Amniotic stem cell (primary cell): ENCODE measurements at regions not wholly inside any gene's neighbourhood (a gene's known extent, or its start where the extent isn't known, plus 50 kb on each side); places are given as distances from the start of the nearest gene placed in this dataset.

Experiments used
- DNase-seq: peaks from one replicate; lab custom pipeline; 2025; lab: John Stamatoyannopoulos, UW

DNA sequence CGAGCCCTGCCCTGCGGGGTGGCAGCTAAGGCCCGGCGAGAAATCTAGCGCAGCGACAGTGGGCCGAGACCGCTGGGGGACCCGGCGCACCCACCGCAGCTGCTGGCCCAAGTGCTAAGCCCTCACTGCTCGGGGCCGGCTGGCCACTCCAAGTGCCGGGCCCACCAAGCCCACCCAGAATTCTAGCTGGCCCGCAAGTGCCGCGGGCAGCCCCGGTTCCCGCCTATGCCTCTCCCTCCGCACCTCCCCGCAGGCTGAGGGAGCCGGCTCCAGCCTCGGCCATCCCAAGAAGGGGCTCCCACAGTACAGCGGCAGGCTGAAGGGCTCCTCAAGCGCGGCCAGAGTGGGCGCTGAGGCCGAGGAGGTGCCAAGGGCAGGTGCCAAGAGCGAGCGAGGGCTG lies 55.2 kb upstream of the RND3 start:
- no peak for DNase-seq

DNA sequence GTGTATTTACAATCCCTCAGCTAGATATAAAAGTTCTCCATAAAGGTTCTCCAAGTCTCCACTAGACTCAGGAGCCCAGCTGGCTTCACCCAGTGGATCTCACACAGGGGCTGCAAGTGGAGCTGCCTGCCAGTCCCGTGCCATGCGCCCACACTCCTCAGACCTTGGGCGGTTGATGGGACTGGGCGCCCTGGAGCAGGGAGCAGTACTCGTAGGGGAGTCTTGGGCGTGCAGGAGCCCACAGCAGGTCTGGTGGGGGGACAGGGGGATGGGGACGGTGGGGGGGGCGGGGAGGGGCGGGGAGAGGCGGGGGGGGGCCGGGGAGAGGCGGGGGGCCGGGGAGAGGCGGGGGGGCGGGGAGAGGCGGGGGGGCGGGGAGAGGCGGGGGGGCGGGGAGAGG lies 54.7 kb upstream of the RND3 start:
- DNase-seq = no peak

DNA sequence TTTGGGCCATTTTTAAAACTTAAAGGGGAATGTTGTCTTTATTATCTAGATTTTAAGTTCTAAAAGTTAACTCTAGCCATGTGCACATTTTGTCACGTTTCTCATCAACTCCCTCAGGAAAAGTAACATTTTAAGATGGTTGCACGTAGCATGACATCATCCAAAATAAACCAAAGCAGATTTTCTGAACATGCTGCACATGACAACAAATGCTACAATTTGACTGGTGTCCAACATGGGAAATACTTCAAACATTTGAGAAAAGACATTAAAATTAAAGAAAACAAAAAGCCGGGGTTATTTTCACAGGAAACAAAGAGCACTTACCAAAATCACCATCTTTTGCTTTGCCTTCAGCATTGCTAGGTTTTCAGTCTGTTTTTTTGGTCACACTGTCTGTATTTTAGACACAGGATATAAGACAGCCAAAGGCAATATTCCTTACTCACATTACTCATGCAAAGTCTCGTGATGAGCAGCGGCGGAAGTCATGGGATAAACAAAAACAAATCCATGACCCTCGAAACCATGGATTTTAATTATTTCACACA lies 51.3 kb upstream of the RND3 start:
- DNase-seq = peak; percentile 32
